Right atrium auricular region (tissue), 2 donors: ENCODE measurements at regions not wholly inside any gene's neighbourhood (a gene's known extent, or its start where the extent isn't known, plus 50 kb on each side); places are given as distances from the start of the nearest gene placed in this dataset.

Source experiments
- DNase-seq: peaks from one replicate; pipeline ENCODE4 v3.0.0-alpha.2; 2019; ENCODE audit warnings: low spot score
- H3K27ac ChIP-seq, 2 donors: fragments of 200-600 bp; sonication (generic); 1 replicate in 1 of 2; 2 replicates in 1 of 2; pipeline ENCODE4 v1.5.1; 2016 to 2019
- H3K27me3 ChIP-seq, 2 donors: fragments of 200-600 bp; sonication (generic); one replicate each; pipeline versions ENCODE4 v1.5.1 to v1.6.0; 2017 to 2019
- H3K36me3 ChIP-seq: fragments of 200-600 bp; sonication (generic); one replicate; pipeline ENCODE4 v1.5.1; 2016
- H3K4me1 ChIP-seq, 2 donors: fragments of 200-600 bp; sonication (generic); one replicate each; pipeline versions ENCODE4 v1.5.1 to v1.6.0; 2017 to 2019
- H3K4me3 ChIP-seq, 2 donors: fragments of 200-600 bp; sonication (generic); 1 replicate in 1 of 2; 2 replicates in 1 of 2; pipeline ENCODE4 v1.5.1; 2017 to 2019; ENCODE audit warnings: mild to moderate bottlenecking in 1 of 2, moderate library complexity in 1 of 2
- H3K9me3 ChIP-seq, 2 donors: fragments of 200-600 bp; sonication (generic); one replicate each; pipeline ENCODE4 v1.5.1; 2019
- CTCF ChIP-seq, 2 donors: fragments of 200-600 bp; sonication (generic); IDR thresholded peaks; one replicate each; pipeline ENCODE4 v1.5.1; 2019; ENCODE audit warnings: antibody characterized with exemption in 2 of 2

- H3K9me3 ChIP-seq, result no peaks in the 10 kb centered on the region
- H3K27ac ChIP-seq, result no peak overlapping the region
- no peak overlapping the region for H3K4me3 ChIP-seq
- H3K36me3 ChIP-seq, result no peaks in the 10 kb centered on the region
- DNase-seq, result no peak
- no peaks in the 10 kb centered on the region for H3K27me3 ChIP-seq
- no peak for TF ChIP-seq CTCF (IDR thresholded peaks at IDR 0.05)
- no peaks in the 10 kb centered on the region for H3K4me1 ChIP-seq
Observed at GRCh38 chr2:118168615-118169014, 80.3 kb downstream of the INSIG2 start.

GRCh38 chr2:118167026-118167425, 78.8 kb downstream of the INSIG2 start:
- no peak for TF ChIP-seq CTCF (IDR thresholded peaks at IDR 0.05)
- Histone ChIP-seq H3K4me3 (no peak overlapping the region), H3K9me3 (no peaks in the 10 kb centered on the region)

GRCh38 chr2:118166242-118166641, 78.0 kb downstream of the INSIG2 start:
- TF ChIP-seq CTCF (IDR thresholded peaks at IDR 0.05), result no peak
- Histone ChIP-seq H3K9me3 (no peaks in the 10 kb centered on the region), H3K27me3 (no peaks in the 10 kb centered on the region), H3K4me1 (no peaks in the 10 kb centered on the region), H3K4me3 (no peak overlapping the region), H3K27ac (no peak overlapping the region), H3K36me3 (no peaks in the 10 kb centered on the region)
- no peak for DNase-seq

More at GRCh38 chr2:118167026-118167425, 78.8 kb downstream of the INSIG2 start:
- Histone ChIP-seq H3K27ac (no peak overlapping the region), H3K27me3 (no peaks in the 10 kb centered on the region), H3K4me1 (no peaks in the 10 kb centered on the region), H3K36me3 (no peaks in the 10 kb centered on the region)
- no peak for DNase-seq

GRCh38 chr2:118165595-118165994, 77.3 kb downstream of the INSIG2 start:
- Histone ChIP-seq H3K27me3 (no peaks in the 10 kb centered on the region), H3K4me3 (no peak overlapping the region), H3K4me1 (no peaks in the 10 kb centered on the region), H3K36me3 (no peaks in the 10 kb centered on the region), H3K9me3 (no peaks in the 10 kb centered on the region), H3K27ac (no peak overlapping the region)
- no peak for DNase-seq
- no peak for TF ChIP-seq CTCF (IDR thresholded peaks at IDR 0.05)
